ENCODE measurements at regions not wholly inside any gene's neighbourhood (a gene's known extent, or its start where the extent isn't known, plus 50 kb on each side); places are given as distances from the start of the nearest gene placed in this dataset.

DNA sequence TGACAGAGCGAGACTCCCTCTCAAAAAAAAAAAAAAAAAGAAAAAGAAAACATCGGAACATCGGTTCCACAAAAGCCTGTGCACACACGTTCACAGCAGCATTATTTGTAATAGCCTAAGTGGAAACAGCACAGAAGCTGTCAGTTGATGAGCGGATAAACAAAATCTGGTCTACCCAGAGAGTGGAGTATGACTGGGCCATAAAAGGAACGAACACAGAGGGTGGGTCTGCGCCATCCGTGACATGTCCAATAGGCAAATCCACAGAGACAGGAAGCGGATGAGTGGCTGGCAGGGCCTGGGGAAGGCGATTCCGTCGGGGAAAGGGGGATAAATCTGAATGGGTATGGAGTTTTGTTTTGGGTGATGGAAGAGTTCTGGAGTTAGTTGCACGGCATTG is 212.2 kb upstream of the CIBAR2 start:
- no peak for DNase-seq
- Histone ChIP-seq H3K27me3 (ENCODE audit: insufficient read depth, low read depth) (no peaks in the 10 kb centered on the region), H3K9me3 (ENCODE audit: insufficient read depth, low read depth) (no peaks in the 10 kb centered on the region), H2AFZ (no peak overlapping the region), H3K4me3 (no peak overlapping the region), H3F3A (ENCODE audit: insufficient read depth, low read depth) (peaks cover 7% of the 10 kb centered on the region; the same call in 1 of the 2 replicates), H3K36me3 (ENCODE audit: low read depth) (no peaks in the 10 kb centered on the region), H4K20me1 (ENCODE audit: insufficient read depth) (no peaks in the 10 kb centered on the region), H3K4me2 (no peak overlapping the region), H3K27ac (no peak overlapping the region), H3K79me2 (ENCODE audit: low read depth) (no peaks in the 10 kb centered on the region), H3K4me1 (replicated peaks; ENCODE audit: insufficient read depth) (no peaks in the 10 kb centered on the region), H3K9me2 (ENCODE audit: insufficient read depth) (no peaks in the 10 kb centered on the region)
- CTCF ChIA-PET: interaction anchor here (0.6 kb wide), 1 partner anchor 45 kb away, joined by 3 read pairs; no protein-coding TSS in a partner anchor
- TF ChIP-seq EZH2 (IDR thresholded peaks at IDR 0.05; ENCODE audit: low read depth): no peak
- BruUV-seq (replicated peaks): no TSS peak
- POLR2A ChIA-PET (ENCODE audit: unreplicated experiment): no interaction called here
- intact Hi-C loops (cut with micrococcal nuclease; ENCODE audit: unreplicated experiment): no loop called here

DNA sequence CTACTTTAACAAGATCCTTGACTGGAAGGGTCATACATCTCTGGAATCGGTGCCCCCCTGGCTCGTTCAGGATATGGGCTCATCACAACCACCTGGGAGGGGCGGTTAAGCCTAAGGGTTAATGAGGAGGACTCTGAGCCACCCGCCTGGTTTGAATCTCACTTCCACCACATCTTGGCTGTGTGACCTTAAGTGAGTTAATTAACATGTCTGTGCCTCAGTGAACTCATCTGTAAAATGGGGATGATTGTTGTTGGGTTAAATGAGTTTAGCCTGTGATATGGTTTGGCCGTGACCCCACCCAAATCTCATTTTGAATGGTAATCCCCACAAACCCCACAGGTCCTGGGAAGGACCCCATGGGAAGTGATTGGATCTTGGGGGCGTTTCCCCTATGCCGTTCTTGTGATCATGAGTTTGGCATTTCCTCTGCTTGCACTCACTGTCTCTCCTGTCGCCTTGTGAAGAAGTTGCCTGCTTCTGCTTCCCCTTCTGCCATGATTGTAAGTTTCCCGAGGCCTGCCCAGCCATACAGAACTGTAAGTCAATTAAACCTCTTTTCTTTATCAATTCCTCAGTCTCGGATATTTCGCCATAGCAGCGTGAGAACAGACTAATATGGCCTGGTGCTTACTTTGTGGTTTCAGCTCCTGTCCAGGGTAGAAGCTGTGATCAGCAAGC is 214.0 kb upstream of the CIBAR2 start:
- TF ChIP-seq EZH2 (IDR thresholded peaks at IDR 0.05; ENCODE audit: low read depth): no peak
- TF ChIP-seq, protein P1, sequence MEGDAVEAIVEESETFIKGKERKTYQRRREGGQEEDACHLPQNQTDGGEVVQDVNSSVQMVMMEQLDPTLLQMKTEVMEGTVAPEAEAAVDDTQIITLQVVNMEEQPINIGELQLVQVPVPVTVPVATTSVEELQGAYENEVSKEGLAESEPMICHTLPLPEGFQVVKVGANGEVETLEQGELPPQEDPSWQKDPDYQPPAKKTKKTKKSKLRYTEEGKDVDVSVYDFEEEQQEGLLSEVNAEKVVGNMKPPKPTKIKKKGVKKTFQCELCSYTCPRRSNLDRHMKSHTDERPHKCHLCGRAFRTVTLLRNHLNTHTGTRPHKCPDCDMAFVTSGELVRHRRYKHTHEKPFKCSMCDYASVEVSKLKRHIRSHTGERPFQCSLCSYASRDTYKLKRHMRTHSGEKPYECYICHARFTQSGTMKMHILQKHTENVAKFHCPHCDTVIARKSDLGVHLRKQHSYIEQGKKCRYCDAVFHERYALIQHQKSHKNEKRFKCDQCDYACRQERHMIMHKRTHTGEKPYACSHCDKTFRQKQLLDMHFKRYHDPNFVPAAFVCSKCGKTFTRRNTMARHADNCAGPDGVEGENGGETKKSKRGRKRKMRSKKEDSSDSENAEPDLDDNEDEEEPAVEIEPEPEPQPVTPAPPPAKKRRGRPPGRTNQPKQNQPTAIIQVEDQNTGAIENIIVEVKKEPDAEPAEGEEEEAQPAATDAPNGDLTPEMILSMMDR (conservative IDR thresholded peaks at IDR 0.05): no peak
- Histone ChIP-seq H3K27me3 (ENCODE audit: insufficient read depth, low read depth) (no peaks in the 10 kb centered on the region), H3K9me3 (ENCODE audit: insufficient read depth, low read depth) (no peaks in the 10 kb centered on the region), H3K4me2 (no peak overlapping the region), H3K4me3 (no peak overlapping the region), H4K20me1 (ENCODE audit: insufficient read depth) (no peaks in the 10 kb centered on the region), H3F3A (ENCODE audit: insufficient read depth, low read depth) (peaks cover 16% of the 10 kb centered on the region), H3K36me3 (ENCODE audit: low read depth) (no peaks in the 10 kb centered on the region), H3K9me2 (ENCODE audit: insufficient read depth) (no peaks in the 10 kb centered on the region), H3K79me2 (ENCODE audit: low read depth) (no peaks in the 10 kb centered on the region), H2AFZ (no peak overlapping the region), H3K27ac (no peak overlapping the region), H3K4me1 (replicated peaks; ENCODE audit: insufficient read depth) (peaks cover 6% of the 10 kb centered on the region)
- no peak for DNase-seq
- BruUV-seq (replicated peaks): no TSS peak
- ChIA-PET POLR2A (ENCODE audit: unreplicated experiment) (no interaction called here), CTCF (interaction anchor here (0.7 kb wide), 1 partner anchor 7 kb away, joined by 3 read pairs; no protein-coding TSS in a partner anchor)
- intact Hi-C loops (cut with micrococcal nuclease; ENCODE audit: unreplicated experiment): no loop called here

DNA sequence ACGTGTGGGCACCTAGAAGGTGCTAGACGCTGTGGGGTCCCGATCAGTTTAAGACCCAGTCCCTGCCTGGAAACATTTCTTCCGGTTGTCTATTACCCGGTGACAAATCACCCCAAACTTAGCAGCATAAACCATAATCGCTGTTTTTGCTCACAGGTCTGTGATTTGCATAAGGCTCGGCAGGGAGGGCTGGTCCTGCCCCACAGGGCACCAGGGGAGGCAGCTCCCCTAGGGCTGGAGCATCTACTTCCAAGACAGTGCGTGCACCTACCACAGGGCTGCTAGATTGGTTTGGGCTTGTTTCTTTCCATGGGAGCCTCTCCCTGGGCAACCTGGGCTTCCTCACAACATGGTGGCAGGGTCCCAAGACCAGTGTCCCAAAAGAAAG is 214.5 kb upstream of the CIBAR2 start:
- CTCF ChIA-PET: no interaction called here
- H3K4me2 ChIP-seq: no peak overlapping the region
- no peak for DNase-seq
- BruUV-seq (replicated peaks): no TSS peak
- H3K9me2 ChIP-seq (ENCODE audit: insufficient read depth): no peaks in the 10 kb centered on the region
- no peaks in the 10 kb centered on the region for H3K79me2 ChIP-seq (ENCODE audit: low read depth)
- H3K27ac ChIP-seq: no peak overlapping the region
- TF ChIP-seq, protein P1 (conservative IDR thresholded peaks at IDR 0.05): no peak
- H4K20me1 ChIP-seq (ENCODE audit: insufficient read depth): no peaks in the 10 kb centered on the region
- no peaks in the 10 kb centered on the region for H3K27me3 ChIP-seq (ENCODE audit: insufficient read depth, low read depth)
- no peak overlapping the region for H3K4me3 ChIP-seq
- peaks cover 16% of the 10 kb centered on the region for H3F3A ChIP-seq (ENCODE audit: insufficient read depth, low read depth)
- H3K9me3 ChIP-seq (ENCODE audit: insufficient read depth, low read depth): no peaks in the 10 kb centered on the region
- no peak overlapping the region for H2AFZ ChIP-seq
- POLR2A ChIA-PET (ENCODE audit: unreplicated experiment): no interaction called here
- H3K4me1 ChIP-seq (replicated peaks; ENCODE audit: insufficient read depth): peaks cover 7% of the 10 kb centered on the region
- intact Hi-C loops (cut with micrococcal nuclease; ENCODE audit: unreplicated experiment): no loop called here
- H3K36me3 ChIP-seq (ENCODE audit: low read depth): no peaks in the 10 kb centered on the region

All from PC-9 (cell line).